Neural crest cell (in vitro differentiated cells): ENCODE measurements at regions not wholly inside any gene's neighbourhood (a gene's known extent, or its start where the extent isn't known, plus 50 kb on each side); places are given as distances from the start of the nearest gene placed in this dataset.

Experiments used
- DNase-seq: peaks from one replicate; pipeline ENCODE4 v3.0.0; 2021; ENCODE audit warnings: low read depth, mixed read lengths, low spot score
- H3K27ac Mint-ChIP-seq: one replicate; pipeline ENCODE4 v1.8.0; 2021; ENCODE audit warnings: mild to moderate bottlenecking, mixed read lengths; ENCODE audit not compliant: unreplicated experiment
- H3K27me3 Mint-ChIP-seq: 2 replicates; pipeline ENCODE4 v1.8.0; 2021; ENCODE audit warnings: low read depth, mild to moderate bottlenecking, mixed read lengths
- H3K36me3 Mint-ChIP-seq: 2 replicates; pipeline ENCODE4 v1.8.0; 2021; ENCODE audit warnings: low read depth, mild to moderate bottlenecking, mixed read lengths
- H3K4me1 Mint-ChIP-seq: 2 replicates; pipeline ENCODE4 v1.8.0; 2021; ENCODE audit warnings: mixed read lengths
- H3K4me3 Mint-ChIP-seq: one replicate; pipeline ENCODE4 v1.8.0; 2021; ENCODE audit warnings: mild to moderate bottlenecking, mixed read lengths
- H3K9me3 Mint-ChIP-seq: 2 replicates; pipeline ENCODE4 v1.8.0; 2021; ENCODE audit warnings: mixed read lengths
- TF ChIP-seq, protein P1 (sequence below): fragments of 200-600 bp; sonication (generic); conservative IDR thresholded peaks from 2 replicates; pipeline ENCODE4 v1.5.0; 2021; ENCODE audit warnings: antibody characterized with exemption, mild to moderate bottlenecking

DNA sequence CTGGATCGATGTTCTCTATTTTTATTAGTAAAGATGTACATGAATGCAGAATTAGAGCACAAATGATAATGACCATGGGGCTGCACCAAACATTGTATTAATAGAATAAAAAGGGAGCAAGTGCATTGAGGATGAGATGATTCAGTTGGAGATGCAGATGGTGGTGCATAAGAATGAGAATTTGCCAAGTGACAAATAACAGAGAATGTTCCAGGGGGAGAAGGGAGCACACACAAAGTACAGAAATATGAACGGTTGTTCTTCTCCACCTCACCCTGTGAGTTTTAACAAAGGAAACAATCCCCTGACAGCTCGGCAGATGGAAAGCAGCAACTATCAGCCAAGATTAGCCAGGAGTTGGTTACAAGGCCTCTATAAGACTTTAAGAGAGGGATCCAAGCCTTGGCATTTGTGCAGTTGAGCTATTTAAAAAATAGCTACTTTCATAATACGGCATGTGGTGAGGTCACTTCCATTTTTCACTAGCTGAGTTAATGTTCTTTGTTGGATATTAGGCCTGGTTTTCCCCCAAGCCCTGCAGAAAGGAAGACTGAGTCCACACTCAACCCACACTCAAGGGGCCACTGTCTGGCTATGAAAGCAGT, 462.5 kb downstream of the TNS3 start:
- H3K27me3 Mint-ChIP-seq = no peaks in the 10 kb centered on the region
- H3K27ac Mint-ChIP-seq = no peak overlapping the region
- TF ChIP-seq, protein P1, sequence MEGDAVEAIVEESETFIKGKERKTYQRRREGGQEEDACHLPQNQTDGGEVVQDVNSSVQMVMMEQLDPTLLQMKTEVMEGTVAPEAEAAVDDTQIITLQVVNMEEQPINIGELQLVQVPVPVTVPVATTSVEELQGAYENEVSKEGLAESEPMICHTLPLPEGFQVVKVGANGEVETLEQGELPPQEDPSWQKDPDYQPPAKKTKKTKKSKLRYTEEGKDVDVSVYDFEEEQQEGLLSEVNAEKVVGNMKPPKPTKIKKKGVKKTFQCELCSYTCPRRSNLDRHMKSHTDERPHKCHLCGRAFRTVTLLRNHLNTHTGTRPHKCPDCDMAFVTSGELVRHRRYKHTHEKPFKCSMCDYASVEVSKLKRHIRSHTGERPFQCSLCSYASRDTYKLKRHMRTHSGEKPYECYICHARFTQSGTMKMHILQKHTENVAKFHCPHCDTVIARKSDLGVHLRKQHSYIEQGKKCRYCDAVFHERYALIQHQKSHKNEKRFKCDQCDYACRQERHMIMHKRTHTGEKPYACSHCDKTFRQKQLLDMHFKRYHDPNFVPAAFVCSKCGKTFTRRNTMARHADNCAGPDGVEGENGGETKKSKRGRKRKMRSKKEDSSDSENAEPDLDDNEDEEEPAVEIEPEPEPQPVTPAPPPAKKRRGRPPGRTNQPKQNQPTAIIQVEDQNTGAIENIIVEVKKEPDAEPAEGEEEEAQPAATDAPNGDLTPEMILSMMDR = no peak
- no peak overlapping the region for H3K4me3 Mint-ChIP-seq
- no peaks in the 10 kb centered on the region for H3K9me3 Mint-ChIP-seq
- H3K4me1 Mint-ChIP-seq = no peaks in the 10 kb centered on the region
- no peak for DNase-seq
- no peaks in the 10 kb centered on the region for H3K36me3 Mint-ChIP-seq

DNA sequence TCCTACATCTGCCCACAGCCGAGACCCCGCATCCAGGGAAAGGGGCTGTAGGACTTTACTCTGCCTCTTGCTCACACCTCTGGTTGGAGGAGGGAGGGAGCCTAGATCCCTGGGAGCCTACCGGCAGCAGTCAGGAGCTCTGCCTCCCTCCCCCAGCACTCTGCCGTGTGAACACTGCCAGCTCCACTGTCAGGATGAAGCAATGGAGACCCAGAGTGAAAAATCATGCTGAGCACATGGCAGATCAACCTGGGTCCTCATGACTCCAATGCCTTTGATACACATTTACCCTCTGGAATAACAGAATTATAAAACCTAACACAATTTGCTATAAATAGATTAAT, 477.7 kb downstream of the TNS3 start:
- H3K9me3 Mint-ChIP-seq = peaks cover 9% of the 10 kb centered on the region
- H3K4me1 Mint-ChIP-seq = no peaks in the 10 kb centered on the region
- no peaks in the 10 kb centered on the region for H3K27me3 Mint-ChIP-seq
- H3K4me3 Mint-ChIP-seq = no peak overlapping the region
- no peak for DNase-seq
- TF ChIP-seq, protein P1 = no peak
- no peak overlapping the region for H3K27ac Mint-ChIP-seq
- H3K36me3 Mint-ChIP-seq = no peaks in the 10 kb centered on the region

DNA sequence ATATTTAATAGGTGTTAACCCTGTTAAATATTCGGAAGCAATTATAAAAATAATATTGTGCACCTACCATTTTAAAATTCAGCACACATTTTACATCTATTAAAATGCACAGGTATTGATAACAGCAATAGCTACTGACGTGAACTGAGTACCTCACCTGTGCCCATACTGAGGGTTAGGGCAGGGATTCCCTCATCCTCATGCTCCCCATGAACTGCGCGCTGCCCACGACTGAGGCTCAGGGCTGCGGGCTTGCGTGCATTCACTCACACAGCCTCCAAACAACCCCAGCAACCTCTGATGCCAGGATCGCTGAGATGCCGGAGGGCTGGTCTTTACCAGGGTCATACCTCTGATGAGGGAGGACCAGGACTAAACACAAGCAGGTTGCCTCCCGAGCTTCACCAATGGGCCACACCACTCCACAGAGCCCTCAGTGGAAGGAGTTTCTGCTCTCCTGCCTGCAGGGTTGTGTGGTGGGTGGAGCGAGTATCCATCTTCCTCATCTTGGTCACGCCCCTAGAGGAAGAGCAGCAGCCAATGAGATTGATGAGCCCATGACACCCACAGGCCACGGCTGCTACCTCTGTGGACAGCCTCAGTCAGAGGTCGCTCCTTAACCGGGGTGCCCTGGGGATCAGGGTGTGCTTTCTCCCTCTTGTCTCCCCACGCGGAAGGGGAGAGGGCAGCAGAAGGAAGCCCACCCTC, 478.3 kb downstream of the TNS3 start:
- TF ChIP-seq, protein P1 = no peak
- H3K4me1 Mint-ChIP-seq = no peaks in the 10 kb centered on the region
- DNase-seq = no peak
- H3K36me3 Mint-ChIP-seq = no peaks in the 10 kb centered on the region
- H3K4me3 Mint-ChIP-seq = no peak overlapping the region
- H3K9me3 Mint-ChIP-seq = peaks cover 6% of the 10 kb centered on the region
- H3K27me3 Mint-ChIP-seq = no peaks in the 10 kb centered on the region
- H3K27ac Mint-ChIP-seq = no peak overlapping the region

DNA sequence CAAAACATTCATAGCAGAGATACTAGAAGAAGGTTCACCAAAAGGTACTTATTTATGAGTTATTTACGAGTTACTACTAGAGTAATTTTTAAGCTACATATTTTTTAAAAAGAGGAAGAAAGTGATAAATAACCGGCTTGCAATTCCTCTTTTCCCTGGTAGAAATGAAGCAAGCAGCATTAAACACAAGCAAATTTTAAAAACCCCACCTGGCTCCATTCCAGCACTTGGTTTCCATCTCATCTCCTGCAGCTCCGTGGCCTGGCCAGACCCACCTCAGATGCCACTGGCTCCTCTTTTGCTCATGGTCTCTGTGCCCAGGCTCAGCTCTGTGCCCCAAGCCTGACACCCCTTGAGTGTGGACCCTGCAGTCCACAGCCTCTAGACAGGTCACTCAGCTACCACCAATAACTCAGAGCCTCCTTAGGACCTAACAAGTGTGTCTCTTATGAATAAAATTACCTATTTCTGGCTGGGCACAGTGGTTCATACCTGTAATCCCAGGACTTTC, 479.5 kb downstream of the TNS3 start:
- H3K27ac Mint-ChIP-seq = no peak overlapping the region
- H3K27me3 Mint-ChIP-seq = no peaks in the 10 kb centered on the region
- TF ChIP-seq, protein P1 = no peak
- H3K36me3 Mint-ChIP-seq = no peaks in the 10 kb centered on the region
- no peaks in the 10 kb centered on the region for H3K4me1 Mint-ChIP-seq
- H3K9me3 Mint-ChIP-seq = peaks cover 6% of the 10 kb centered on the region
- H3K4me3 Mint-ChIP-seq = no peak overlapping the region
- no peak for DNase-seq

DNA sequence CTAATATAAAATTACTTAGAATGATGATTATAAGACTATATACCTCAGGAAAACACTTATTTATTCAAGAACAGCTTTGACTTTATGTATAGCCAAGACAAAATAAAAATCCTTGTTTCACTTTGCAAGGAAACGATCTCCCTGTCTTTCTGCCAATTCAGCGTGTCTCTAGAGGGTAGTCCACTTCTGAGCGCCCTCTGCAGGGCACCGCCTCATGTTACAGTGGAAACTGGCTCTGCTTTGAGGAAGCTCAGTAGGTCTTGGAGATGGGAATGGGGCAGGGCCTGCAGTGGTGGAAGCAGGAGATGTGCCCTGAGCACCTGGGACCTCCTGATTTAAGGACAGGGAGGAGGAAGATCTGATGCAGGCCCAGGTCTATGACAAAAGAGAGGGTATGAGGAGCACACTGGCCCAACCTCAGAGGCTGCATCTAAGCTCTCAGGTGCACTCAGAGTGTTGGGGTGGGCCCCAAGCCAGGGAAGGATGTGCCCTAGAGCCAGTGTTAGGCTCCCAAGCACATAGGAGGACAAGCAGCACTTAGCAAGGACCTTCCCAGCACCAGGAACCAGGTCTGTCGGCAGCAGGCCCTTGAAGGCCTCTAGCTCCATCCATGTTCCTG, 481.0 kb downstream of the TNS3 start:
- TF ChIP-seq, protein P1 = peak; percentile 65

More for the DNA sequence above, 481.0 kb downstream of the TNS3 start:
- peak; percentile 47 for DNase-seq
- no peaks in the 10 kb centered on the region for H3K36me3 Mint-ChIP-seq
- H3K27ac Mint-ChIP-seq = no peak overlapping the region
- no peaks in the 10 kb centered on the region for H3K4me1 Mint-ChIP-seq
- H3K9me3 Mint-ChIP-seq = peaks cover 2% of the 10 kb centered on the region
- no peaks in the 10 kb centered on the region for H3K27me3 Mint-ChIP-seq
- no peak overlapping the region for H3K4me3 Mint-ChIP-seq
